ENCODE measurements at regions not wholly inside any gene's neighbourhood (a gene's known extent, or its start where the extent isn't known, plus 50 kb on each side); places are given as distances from the start of the nearest gene placed in this dataset.
"Not testable (repeated sequence)": the region's sequence is repeated elsewhere in the genome, so short reads cannot be mapped to it uniquely, and the experiment has no call there.

GRCh38 chr7:53596230-53596629 lies 560.8 kb downstream of the POM121L12 start:
- H3K4me3 ChIP-seq (ENCODE audit: low read depth, low read length): no peak overlapping the region

DNA sequence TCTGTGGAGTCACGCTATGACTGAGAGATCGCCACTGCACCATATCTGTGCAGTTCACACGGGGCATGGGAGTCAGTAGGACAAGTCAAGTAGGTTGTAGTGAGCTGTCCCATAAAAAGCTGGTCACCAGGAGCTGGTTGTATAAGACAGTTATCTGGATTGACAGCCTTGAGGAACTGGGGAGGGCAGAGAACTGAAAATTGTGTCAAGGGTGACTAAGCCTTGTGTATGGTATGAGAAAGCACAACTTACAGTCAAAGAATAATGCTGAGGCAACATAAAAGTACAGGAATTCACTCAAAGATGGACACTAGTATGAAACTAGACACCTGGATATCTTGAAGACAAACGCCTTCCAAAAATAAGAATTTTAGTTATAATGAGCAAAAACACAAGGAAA lies 564.9 kb downstream of the POM121L12 start:
- H3K4me3 ChIP-seq (ENCODE audit: low read depth, low read length): no peak overlapping the region

DNA sequence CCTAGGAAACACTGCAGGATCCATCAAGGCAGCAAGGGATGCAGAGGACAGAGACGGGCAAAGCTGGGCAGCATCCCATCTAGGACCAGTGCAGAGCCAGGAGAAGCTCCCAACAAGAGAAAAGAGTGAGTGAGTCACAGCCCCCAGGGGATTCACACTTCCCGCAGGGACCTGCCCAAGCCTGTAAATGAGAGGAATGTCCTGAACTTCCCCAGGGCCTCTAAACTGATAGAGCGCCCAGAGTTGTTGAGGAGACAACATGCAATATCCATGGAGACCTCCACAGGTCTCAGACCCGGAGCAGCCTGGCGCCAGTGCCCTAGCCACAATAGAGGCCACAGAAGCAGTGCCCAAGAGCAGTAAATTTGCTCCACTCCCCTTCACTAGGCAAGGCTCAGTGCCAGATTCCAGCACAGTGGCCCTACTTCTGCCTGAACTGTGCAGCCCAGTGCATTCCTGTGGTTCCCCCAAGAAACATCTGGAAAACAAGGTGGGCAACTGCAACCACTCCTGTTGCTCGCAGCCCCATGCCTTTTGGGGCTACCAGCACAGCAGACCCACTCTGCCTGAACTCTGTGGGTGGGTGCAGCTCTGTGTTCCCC lies 567.5 kb downstream of the POM121L12 start:
- no peak overlapping the region for H3K4me3 ChIP-seq (ENCODE audit: low read depth, low read length)

GRCh38 chr7:53603461-53603860 lies 568.0 kb downstream of the POM121L12 start:
- H3K4me3 ChIP-seq (ENCODE audit: low read depth, low read length): no peak overlapping the region

GRCh38 chr7:53604201-53604600 lies 568.8 kb downstream of the POM121L12 start:
- no peak overlapping the region for H3K4me3 ChIP-seq (ENCODE audit: low read depth, low read length)

DNA sequence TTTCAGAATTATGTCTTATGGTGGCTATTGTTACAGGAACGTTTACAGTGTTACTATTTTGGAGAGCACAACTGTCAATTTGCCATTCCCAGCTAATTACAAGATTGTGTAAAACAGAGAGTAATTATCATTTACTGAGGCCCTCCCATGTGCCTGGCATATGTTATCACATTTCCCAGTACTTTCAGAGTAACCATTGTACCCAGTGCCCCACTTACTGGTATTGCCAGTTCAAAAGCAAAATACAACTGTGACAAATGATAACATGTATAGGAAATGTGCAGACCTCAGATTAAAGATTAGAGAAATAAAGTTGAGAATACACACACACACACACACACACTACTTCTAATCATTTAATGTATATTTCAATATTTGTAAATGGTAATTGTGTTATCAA lies 572.5 kb downstream of the POM121L12 start:
- H3K4me3 ChIP-seq (ENCODE audit: low read depth, low read length): no peak overlapping the region

DNA sequence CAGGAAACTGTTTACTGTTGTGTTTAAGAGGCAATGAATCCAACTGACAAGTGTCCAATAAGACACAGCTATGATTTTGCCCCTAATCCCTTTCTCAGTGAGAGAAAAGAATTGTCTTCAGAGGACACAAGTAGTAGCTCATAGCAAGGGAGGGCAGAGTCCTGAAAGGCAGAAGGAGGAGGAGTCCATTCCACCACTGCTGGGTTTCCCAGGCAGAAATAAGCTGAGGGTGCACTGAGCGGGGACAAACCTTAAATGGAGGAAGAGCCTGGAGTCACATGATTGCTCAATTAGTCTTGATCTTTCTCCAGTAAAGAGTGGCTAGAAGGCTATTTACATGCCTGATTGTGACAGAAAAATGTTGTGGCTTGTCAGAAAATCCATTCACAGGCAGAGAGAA lies 573.8 kb downstream of the POM121L12 start:
- H3K4me3 ChIP-seq (ENCODE audit: low read depth, low read length): no peak overlapping the region

DNA sequence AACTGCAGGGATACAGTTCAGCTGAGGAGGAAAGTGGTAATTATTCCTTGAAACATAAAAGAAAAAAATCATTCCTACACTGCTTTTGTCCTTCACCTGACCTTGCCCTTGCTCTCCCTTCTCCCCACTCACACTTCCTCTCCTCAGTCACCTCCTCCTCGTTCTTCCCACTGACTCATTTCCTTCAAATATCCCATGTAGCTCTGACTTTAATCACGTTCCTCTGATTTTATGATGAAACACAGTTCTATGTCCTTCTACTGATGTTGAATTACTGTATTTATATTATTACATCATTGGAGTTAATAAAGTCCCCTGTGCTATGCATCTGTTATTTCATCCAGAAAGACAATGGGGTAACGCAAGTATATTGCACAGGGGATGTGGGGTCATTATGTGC lies 575.6 kb downstream of the POM121L12 start:
- no peak overlapping the region for H3K4me3 ChIP-seq (ENCODE audit: low read depth, low read length)

GRCh38 chr7:53624356-53624755 lies 588.9 kb downstream of the POM121L12 start:
- no peak overlapping the region for H3K4me3 ChIP-seq (ENCODE audit: low read depth, low read length)

DNA sequence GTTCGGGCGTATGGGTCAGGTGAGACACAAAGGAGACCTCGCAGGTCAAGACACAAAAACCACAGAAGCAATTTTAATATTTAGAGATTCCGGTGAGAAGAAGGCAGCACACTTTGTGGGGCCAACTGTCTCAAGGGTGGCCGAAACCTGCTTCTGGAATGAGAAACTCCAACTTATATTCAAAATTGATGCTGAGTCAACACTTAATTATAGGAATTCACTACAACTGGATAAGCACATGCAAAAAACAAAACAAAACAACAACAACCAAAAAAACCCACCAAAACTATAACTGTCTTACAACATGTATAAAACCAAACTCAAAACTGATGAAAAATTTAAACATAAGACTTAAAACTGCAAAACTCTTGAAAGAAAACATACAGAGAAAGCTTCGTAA lies 593.3 kb downstream of the POM121L12 start:
- H3K4me3 ChIP-seq (ENCODE audit: low read depth, low read length): no peak overlapping the region

DNA sequence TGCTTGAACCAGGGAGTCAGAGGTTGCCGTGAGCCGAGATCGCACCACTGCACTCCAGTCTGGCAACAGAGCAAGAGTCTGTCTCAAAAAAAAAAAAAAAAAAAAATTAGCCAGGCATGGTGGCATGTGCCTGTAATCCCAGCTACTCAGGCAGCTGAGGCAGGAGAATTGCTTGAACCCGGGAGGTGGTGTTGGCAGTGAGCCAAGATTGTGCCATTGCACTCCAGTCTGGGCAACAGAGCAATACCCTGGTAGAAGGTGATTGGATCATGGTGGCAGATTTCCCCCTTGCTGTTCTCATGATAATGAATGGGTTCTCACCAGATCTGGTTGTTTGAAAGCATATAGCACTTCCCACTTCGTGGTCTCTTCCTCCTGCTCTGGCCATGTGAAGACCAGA lies 599.8 kb downstream of the POM121L12 start:
- H3K4me3 ChIP-seq (ENCODE audit: low read depth, low read length): not testable (repeated sequence)

- H3K4me3 ChIP-seq (ENCODE audit: low read depth, low read length): no peak overlapping the region
These were observed 603.1 kb downstream of the POM121L12 start for GRCh38 chr7:53638517-53638916.

- no peak overlapping the region for H3K4me3 ChIP-seq (ENCODE audit: low read depth, low read length)
These were observed 605.7 kb downstream of the POM121L12 start for GRCh38 chr7:53641091-53641490.

DNA sequence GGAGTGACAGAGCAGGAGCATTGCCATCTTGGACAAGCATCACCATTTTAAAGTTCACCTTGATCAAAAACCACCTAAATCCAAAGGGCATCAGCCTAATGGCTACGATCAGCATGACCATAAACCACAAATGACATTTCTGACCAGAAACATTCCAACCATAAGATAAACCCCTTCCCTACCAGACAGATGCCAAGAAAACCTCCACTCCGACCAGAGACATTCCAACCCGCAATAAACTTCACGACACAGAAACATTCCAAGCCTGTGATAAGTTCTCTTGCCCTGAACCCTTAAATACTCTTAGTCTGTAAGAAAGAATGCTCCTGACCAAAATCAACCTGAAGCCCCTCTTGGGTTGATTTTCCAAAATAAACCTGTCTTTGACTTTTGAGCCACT lies 606.9 kb downstream of the POM121L12 start:
- no peak overlapping the region for H3K4me3 ChIP-seq (ENCODE audit: low read depth, low read length)

GRCh38 chr7:53642866-53643265 lies 607.4 kb downstream of the POM121L12 start:
- no peak overlapping the region for H3K4me3 ChIP-seq (ENCODE audit: low read depth, low read length)

GRCh38 chr7:53656881-53657280 lies 621.4 kb downstream of the POM121L12 start:
- H3K4me3 ChIP-seq (ENCODE audit: low read depth, low read length): no peak overlapping the region

- H3K4me3 ChIP-seq (ENCODE audit: low read depth, low read length): no peak overlapping the region
These were observed 622.2 kb downstream of the POM121L12 start for GRCh38 chr7:53657586-53657985.

GRCh38 chr7:53658951-53659350 lies 623.5 kb downstream of the POM121L12 start:
- H3K4me3 ChIP-seq (ENCODE audit: low read depth, low read length): no peak overlapping the region

- H3K4me3 ChIP-seq (ENCODE audit: low read depth, low read length): no peak overlapping the region
These were observed 626.3 kb downstream of the POM121L12 start for GRCh38 chr7:53661645-53662217.

GRCh38 chr7:53672681-53673080 lies 637.2 kb downstream of the POM121L12 start:
- H3K4me3 ChIP-seq (ENCODE audit: low read depth, low read length): no peak overlapping the region

- H3K4me3 ChIP-seq (ENCODE audit: low read depth, low read length): no peak overlapping the region
These were observed 640.4 kb downstream of the POM121L12 start for GRCh38 chr7:53675835-53676234.

GRCh38 chr7:53684693-53685092 lies 649.3 kb downstream of the POM121L12 start:
- H3K4me3 ChIP-seq (ENCODE audit: low read depth, low read length): no peak overlapping the region

GRCh38 chr7:53690411-53690810 lies 655.0 kb downstream of the POM121L12 start:
- H3K4me3 ChIP-seq (ENCODE audit: low read depth, low read length): no peak overlapping the region

All from iPS-11a (cell line).